Hematopoietic multipotent progenitor cell treated with erythropoietin and hydrocortisone succinate and interleukin-3 and kit ligand, for 17 days (in vitro differentiated cells): ENCODE measurements at regions not wholly inside any gene's neighbourhood (a gene's known extent, or its start where the extent isn't known, plus 50 kb on each side); places are given as distances from the start of the nearest gene placed in this dataset.
"Not testable (repeated sequence)": the region's sequence is repeated elsewhere in the genome, so short reads cannot be mapped to it uniquely, and the experiment has no call there.

Experiments used
- DNase-seq: peaks from one replicate; pipeline ENCODE4 v3.0.0-alpha.2; 2015; ENCODE audit warnings: low spot score

- DNase-seq, result no peak
Measured at GRCh38 chr11:96706761-96707160, 316.9 kb downstream of the JRKL start.

DNA sequence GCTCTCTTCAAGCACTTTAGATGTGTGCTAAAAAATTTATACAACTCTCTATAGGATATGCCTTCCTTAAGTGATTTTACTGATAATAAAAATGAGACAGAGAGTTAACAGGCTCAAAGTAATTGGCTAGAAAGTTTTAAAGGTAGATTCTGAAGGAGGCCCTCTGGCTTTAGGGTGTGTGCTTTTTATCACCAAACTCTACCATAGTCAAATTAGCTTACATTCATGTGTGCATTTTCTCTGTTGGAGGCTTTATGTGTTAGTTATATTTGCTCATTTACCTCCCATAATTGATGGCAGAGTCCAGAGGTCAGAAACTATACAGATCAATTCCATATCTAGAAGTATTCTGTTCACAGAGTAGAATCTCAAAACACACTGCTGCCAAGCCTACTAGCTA, 317.5 kb downstream of the JRKL start:
- DNase-seq, result no peak

GRCh38 chr11:96708219-96708878, 318.5 kb downstream of the JRKL start:
- no peak for DNase-seq

DNA sequence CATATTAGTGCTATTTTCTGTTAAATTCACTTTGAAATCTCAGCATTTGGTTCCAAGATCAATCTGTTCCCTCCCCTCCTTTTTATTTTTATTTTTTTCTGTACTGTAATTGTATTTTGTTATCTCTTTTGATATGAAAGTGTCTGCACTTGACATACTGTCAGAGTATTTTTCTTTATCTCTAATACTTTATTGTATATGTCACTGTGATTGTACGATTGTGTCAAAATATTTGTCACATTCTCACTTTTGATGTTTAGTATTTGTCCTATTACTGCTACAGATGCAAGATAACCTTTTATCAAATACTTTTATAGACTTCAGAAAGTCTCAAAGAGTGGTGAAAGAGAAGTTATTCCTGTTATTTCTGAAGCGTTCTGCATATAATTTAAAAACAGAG, 323.5 kb downstream of the JRKL start:
- no peak for DNase-seq

DNA sequence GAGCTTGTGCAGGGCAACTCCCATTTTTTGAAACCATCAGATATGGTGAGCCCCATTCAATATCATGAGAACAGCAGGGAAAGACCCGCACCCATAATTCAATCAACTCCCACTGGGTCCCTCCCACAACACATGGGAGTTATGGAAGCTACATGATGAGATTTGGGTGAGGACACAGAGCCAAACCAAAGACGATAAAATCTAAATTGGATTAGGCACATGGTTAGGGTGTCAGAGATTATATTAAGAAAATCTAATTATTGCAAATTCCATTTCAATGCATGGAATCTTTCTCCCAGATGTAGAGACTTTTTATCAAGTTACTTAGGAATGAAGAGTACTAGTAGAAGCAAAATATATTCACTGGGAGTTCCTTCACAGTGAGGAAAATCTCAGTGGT, 324.9 kb downstream of the JRKL start:
- no peak for DNase-seq

- no peak for DNase-seq
Measured at GRCh38 chr11:96715208-96715607, 325.4 kb downstream of the JRKL start.

DNA sequence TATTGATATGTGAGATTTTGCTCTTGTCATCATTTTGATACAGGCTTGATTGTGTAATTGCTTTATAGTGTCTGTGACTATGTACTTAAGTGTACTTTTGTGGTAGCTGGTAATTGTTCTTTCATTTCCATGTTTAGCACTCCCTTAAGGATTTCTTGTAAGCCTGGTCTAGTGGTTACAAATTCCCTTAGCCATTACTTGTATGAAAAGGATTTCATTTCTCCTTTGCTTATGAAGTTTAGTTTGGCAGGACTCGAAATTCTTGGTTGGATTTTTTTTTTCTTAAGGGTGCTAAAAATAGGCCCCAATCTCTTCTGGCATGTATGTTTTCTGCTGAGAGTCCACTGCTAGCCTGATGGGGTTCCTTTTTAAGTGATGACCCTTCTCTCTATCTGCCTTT, 346.8 kb downstream of the JRKL start:
- no peak for DNase-seq

DNA sequence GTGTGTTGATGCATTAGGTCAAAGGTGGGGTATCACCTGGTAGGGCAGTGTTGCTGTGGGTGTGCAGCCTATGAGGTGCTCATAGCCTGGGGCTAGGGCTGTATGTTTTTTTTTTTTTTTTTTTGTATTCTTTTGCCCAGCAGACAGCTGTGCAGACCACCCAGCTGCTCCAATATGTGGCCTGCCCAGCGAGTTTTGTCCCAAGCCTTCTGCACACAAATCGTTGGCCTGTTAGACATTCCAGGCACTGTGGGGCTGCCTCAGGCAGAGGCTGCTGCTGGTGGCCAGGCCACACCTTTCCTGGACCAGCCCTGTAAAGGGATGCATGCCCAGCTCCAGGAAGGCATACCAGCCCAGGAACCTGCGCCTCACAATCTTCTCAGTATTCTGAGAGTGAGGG, 348.5 kb downstream of the JRKL start:
- DNase-seq, result no peak

- no peak for DNase-seq
Measured at GRCh38 chr11:96741068-96741467, 351.3 kb downstream of the JRKL start.

DNA sequence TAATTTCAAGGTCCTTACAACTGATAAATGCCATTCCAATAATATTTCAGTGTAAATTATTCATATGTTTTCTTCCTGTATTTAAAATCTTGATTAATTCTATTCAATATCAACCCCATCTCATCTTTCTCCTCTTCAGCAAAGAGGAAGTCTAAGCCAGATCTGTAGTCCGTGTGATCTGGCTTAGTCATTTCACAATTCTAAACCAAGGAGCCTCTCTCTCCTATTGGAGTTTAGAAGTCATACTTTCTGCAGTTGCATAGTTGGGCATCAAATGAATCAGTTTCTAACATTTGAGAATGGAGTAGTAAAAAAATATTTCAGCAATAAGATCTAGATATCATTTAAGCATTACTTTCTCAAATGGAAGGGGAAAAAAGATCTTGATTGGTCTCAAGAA, 354.9 kb downstream of the JRKL start:
- no peak for DNase-seq

GRCh38 chr11:96748639-96749370, 359.0 kb downstream of the JRKL start:
- no peak for DNase-seq

- DNase-seq, result not testable (repeated sequence)
Measured at GRCh38 chr11:96751807-96752206, 362.0 kb downstream of the JRKL start.

- DNase-seq, result no peak
Measured at GRCh38 chr11:96752221-96752620, 362.4 kb downstream of the JRKL start.

DNA sequence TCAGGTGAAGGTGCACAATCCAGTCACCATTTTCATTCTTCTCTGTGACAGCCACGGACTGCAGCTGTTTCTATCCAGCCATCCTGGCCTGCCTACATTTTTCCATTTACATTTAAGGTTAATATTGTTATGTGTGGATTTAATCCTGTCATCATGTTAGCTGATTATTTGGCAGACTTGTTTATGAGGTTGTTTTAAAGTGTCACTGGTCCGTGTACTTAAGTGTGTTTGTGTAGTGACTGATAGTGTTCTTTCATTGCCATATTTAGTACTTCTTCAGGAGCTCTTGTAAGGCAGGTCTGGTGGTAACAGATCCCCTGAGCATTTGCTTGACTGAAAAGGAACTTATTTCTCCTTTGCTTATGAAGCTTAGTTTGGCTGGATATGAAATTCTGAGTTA, 364.2 kb downstream of the JRKL start:
- DNase-seq, result no peak

DNA sequence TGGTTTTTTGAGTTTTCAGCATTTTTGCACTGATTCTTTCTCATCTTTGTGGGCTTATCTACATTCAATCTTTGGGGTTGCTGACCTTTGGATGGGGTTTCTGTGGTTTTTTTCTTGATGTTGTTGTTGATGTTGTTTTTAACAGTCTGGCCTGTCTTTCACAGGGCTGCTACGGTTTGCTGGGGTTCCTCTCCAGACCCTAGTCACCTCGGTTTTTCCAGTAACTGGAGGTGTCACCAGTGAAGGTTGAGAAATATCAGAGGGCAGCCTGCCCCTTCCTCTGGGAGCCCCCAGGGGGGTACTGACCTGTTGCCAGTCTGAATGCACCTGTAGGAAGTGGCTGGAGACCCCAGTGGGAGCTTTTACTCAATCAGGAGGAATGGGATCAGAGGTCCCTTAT, 365.4 kb downstream of the JRKL start:
- no peak for DNase-seq

- no peak for DNase-seq
Measured at GRCh38 chr11:96755752-96756151, 365.9 kb downstream of the JRKL start.

DNA sequence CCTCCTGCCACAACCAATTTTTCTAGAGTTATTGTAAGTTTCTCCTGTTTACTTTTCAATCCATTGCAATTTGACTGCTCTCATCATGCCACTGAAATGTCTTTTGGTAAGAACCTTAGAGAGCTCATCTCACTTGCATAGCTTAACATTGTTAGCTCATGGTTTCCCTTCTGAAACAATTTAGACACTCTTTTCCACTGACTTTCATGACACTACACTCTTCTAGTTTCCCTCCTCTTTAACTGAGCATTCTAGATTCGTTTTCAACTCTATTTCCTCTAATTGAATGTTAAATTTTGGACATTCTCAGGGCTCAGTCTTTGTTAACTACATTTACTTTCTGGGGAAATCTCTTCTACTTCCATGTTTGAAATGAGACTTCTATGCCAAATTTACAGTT, 369.1 kb downstream of the JRKL start:
- no peak for DNase-seq

GRCh38 chr11:96760306-96760705, 370.5 kb downstream of the JRKL start:
- DNase-seq, result no peak

GRCh38 chr11:96760815-96761214, 371.0 kb downstream of the JRKL start:
- no peak for DNase-seq

GRCh38 chr11:96761451-96761850, 371.6 kb downstream of the JRKL start:
- DNase-seq, result no peak

DNA sequence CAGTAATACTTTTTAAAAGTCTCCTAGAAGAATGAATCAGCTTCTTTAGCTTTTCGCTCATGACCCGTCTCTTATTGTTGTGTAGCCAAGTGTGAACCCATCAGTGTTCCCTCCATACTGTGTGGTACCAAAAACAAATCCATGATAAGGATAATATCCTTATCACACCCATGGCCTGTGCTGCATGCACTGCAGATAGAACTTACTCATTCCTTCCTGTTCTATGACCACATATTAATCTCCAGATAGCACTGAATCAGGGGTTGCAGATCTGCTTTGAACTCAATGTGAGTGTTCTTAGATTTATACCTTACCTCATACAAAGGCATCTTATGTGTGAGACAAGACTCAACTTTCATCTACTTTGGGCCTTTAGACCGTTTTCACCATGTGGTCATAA, 373.4 kb downstream of the JRKL start:
- no peak for DNase-seq

DNA sequence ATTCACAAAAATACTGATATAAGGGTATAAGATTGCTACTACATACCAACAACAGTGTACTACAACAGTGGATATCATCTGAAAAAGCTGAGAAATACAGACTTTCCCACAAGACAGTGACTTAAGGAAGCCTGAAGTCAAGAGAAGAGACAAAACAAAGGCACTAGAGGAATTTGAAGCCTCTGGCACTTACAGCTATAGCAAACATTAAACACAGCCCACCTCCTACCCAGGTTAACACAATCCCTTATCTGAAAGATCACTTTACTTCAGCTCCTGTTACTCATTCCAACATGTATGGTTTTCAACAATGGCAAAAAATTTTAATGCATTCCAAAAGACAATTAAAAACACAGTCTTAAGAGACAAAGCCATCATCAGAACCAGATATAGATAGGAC, 388.5 kb downstream of the JRKL start:
- DNase-seq, result no peak

- DNase-seq, result no peak
Measured at GRCh38 chr11:96779030-96779429, 389.2 kb downstream of the JRKL start.

DNA sequence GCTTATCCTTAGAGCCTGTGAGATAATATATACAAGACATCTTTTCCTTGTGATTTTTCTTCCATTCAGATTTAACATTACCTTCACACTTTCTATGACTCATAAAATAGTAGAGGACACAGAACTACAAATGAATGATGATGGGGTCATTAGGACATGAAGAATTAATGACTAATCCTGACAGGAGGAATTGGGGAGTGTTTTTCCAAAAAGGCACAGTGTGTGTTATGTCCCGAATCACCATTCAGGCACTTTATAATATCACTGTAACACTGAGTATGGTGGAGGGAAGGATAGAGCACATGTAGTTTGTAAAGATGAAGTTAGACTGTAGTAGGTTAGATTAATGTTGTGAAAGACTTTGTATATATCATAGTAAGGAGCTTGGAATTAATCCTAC, 391.3 kb downstream of the JRKL start:
- DNase-seq, result no peak
